OCI-M1 (cell line): ENCODE measurements at regions not wholly inside any gene's neighbourhood (a gene's known extent, or its start where the extent isn't known, plus 50 kb on each side); places are given as distances from the start of the nearest gene placed in this dataset.
"Not testable (repeated sequence)": the region's sequence is repeated elsewhere in the genome, so short reads cannot be mapped to it uniquely, and the experiment has no call there.

Experiments
- DNase-seq: peaks from one replicate; lab custom pipeline; 2025; lab: John Stamatoyannopoulos, UW

GRCh38 chr7:69336976-69337375, 261.3 kb upstream of the AUTS2 start:
- DNase-seq: no peak

GRCh38 chr7:69338144-69338543, 260.1 kb upstream of the AUTS2 start:
- DNase-seq: no peak

GRCh38 chr7:69341288-69341687, 257.0 kb upstream of the AUTS2 start:
- no peak for DNase-seq

GRCh38 chr7:69342154-69342884, 256.0 kb upstream of the AUTS2 start:
- no peak for DNase-seq

- no peak for DNase-seq
These were observed 249.0 kb upstream of the AUTS2 start for GRCh38 chr7:69349291-69349690.

GRCh38 chr7:69358163-69358821, 240.0 kb upstream of the AUTS2 start:
- no peak for DNase-seq

- DNase-seq: no peak
These were observed 239.1 kb upstream of the AUTS2 start for GRCh38 chr7:69359003-69359700.

GRCh38 chr7:69360913-69361312, 237.4 kb upstream of the AUTS2 start:
- DNase-seq: no peak

GRCh38 chr7:69363136-69363535, 235.1 kb upstream of the AUTS2 start:
- no peak for DNase-seq

- DNase-seq: no peak
These were observed 233.2 kb upstream of the AUTS2 start for GRCh38 chr7:69364813-69365643.

- DNase-seq: no peak
These were observed 232.6 kb upstream of the AUTS2 start for GRCh38 chr7:69365651-69366192.

GRCh38 chr7:69367780-69368179, 230.5 kb upstream of the AUTS2 start:
- no peak for DNase-seq

GRCh38 chr7:69373171-69374043, 224.9 kb upstream of the AUTS2 start:
- no peak for DNase-seq

GRCh38 chr7:69374044-69374425, 224.2 kb upstream of the AUTS2 start:
- no peak for DNase-seq

GRCh38 chr7:69377191-69377590, 221.1 kb upstream of the AUTS2 start:
- DNase-seq: no peak

- no peak for DNase-seq
These were observed 209.7 kb upstream of the AUTS2 start for GRCh38 chr7:69388452-69389137.

GRCh38 chr7:69389216-69389615, 209.1 kb upstream of the AUTS2 start:
- DNase-seq: no peak

- DNase-seq: not testable (repeated sequence)
These were observed 204.4 kb upstream of the AUTS2 start for GRCh38 chr7:69393912-69394311.

- no peak for DNase-seq
These were observed 203.1 kb upstream of the AUTS2 start for GRCh38 chr7:69395061-69395714.

GRCh38 chr7:69398986-69399385, 199.3 kb upstream of the AUTS2 start:
- DNase-seq: no peak
